ENCODE measurements at regions not wholly inside any gene's neighbourhood (a gene's known extent, or its start where the extent isn't known, plus 50 kb on each side); places are given as distances from the start of the nearest gene placed in this dataset.
"Not testable (repeated sequence)": the region's sequence is repeated elsewhere in the genome, so short reads cannot be mapped to it uniquely, and the experiment has no call there.

DNA sequence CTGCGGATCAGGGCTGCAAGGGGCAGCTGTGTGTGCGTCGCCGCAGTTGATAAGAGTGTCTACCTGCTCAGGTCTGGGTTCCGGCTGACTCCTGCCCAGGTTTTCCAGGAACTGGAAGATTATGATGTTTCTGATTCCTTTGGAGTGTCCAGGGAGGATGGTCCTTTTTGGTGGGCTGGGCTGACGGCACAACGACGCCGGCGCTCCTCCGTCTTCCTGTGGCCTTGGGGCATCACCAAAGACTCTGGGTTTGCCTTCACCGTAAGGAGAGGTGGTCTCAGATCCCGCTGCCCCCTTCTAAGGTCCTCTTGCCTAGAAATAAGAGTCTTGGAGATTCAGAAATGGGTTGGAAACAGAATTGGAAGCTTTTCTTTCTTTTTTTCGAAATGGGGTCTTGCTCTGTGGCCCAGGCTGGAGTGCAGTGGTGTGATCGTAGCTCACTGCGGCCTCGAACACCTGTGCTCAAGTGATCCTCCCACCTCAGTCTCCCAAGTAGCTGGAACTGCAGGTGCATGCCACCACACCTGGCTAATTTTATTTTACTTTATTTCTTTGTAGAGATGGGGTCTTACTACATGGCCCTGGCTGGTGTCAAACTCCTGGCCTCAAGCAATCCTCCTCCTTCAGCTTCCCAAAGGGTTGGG lies 1245.5 kb upstream of the PHF14 start:
- not testable (repeated sequence) for TF ChIP-seq CTCF (IDR thresholded peaks at IDR 0.05; ENCODE audit: insufficient read depth, low read length, poor library complexity, severe bottlenecking); EZH2phosphoT487 (conservative IDR thresholded peaks at IDR 0.05; ENCODE audit: low read length)
